ENCODE measurements at regions not wholly inside any gene's neighbourhood (a gene's known extent, or its start where the extent isn't known, plus 50 kb on each side); places are given as distances from the start of the nearest gene placed in this dataset.

DNA sequence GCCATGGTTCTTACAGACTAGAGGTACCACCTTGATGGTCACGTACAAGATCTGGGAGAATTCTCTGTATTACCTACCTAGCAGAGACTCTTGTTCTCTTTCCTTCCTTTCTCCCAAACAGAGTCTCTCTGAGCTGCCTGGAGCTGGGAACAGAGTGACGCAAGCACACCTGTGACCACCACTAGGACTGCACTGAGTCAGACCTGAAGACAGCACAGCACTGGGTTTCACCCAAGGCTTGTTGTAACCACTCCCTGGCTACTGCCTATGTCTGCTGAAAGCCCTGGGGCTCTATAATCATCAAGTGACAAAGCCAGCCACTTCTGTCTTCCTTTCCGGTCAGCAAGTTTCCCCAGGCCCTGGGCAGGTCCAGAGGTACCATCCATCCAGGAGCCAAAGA, 293.3 kb upstream of the CNTN4 start:
- TF ChIP-seq EZH2 (IDR thresholded peaks at IDR 0.05; ENCODE audit: low read length, missing control alignments): no peak
- TF ChIP-seq, protein P1, sequence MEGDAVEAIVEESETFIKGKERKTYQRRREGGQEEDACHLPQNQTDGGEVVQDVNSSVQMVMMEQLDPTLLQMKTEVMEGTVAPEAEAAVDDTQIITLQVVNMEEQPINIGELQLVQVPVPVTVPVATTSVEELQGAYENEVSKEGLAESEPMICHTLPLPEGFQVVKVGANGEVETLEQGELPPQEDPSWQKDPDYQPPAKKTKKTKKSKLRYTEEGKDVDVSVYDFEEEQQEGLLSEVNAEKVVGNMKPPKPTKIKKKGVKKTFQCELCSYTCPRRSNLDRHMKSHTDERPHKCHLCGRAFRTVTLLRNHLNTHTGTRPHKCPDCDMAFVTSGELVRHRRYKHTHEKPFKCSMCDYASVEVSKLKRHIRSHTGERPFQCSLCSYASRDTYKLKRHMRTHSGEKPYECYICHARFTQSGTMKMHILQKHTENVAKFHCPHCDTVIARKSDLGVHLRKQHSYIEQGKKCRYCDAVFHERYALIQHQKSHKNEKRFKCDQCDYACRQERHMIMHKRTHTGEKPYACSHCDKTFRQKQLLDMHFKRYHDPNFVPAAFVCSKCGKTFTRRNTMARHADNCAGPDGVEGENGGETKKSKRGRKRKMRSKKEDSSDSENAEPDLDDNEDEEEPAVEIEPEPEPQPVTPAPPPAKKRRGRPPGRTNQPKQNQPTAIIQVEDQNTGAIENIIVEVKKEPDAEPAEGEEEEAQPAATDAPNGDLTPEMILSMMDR (conservative IDR thresholded peaks at IDR 0.05 in 1 of 2, IDR thresholded peaks at IDR 0.05 in 1 of 2; ENCODE audit: low read depth in 1 of 2, low read length in 2 of 2): no peak
- H3K9ac ChIP-seq (ENCODE audit: insufficient read depth, low read length): no peak overlapping the region
- no peaks in the 10 kb centered on the region for H3K79me2 ChIP-seq (ENCODE audit: control insufficient read depth, insufficient read depth, low read length)
- no peak overlapping the region for H2AFZ ChIP-seq (ENCODE audit: low read length)
- no peak overlapping the region for H3K27ac ChIP-seq (ENCODE audit: insufficient read depth, low read length)
- H4K20me1 ChIP-seq (ENCODE audit: control insufficient read depth, extremely low read depth, insufficient read depth, low read length): no peaks in the 10 kb centered on the region
- no peak overlapping the region for H3K4me2 ChIP-seq (ENCODE audit: extremely low read depth, insufficient read depth, low read length)
- DNase-seq (ENCODE audit: low read depth in 2 of 2): no peak
- no peak overlapping the region for H3K4me3 ChIP-seq (replicated peaks in 1 of 4; ENCODE audit: control extremely low read depth in 1 of 4, insufficient read depth in 1 of 4, low read depth in 3 of 4, low read length in 4 of 4)
- H3K4me1 ChIP-seq (ENCODE audit: control insufficient read depth, extremely low read depth, insufficient read depth, low read length): no peaks in the 10 kb centered on the region
- no peaks in the 10 kb centered on the region for H3K9me3 ChIP-seq (ENCODE audit: control insufficient read depth, insufficient read depth, low read depth, low read length)
- no peaks in the 10 kb centered on the region for H3K27me3 ChIP-seq (ENCODE audit: control insufficient read depth, insufficient read depth, low read length)
- no peaks in the 10 kb centered on the region for H3K36me3 ChIP-seq (ENCODE audit: control insufficient read depth, insufficient read depth, low read length)

DNA sequence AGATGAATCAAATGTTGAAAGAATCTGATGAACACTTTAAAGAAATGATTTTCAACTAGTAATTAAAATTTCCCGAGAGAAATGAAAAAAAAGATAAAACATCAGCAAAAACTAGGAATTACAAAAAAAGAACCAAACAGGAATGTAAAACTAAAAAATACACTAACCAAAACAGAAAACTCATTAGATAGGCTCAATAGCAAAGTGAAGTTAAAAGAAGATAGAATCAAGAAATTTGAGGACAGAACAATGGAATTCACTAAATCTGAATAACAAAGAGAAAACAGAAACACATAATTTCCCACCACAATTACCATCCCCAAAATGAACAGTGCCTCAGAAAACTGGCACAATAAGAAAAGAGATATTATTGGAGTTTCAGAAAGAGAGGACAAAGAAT, 290.1 kb upstream of the CNTN4 start:
- no peak for TF ChIP-seq EZH2 (IDR thresholded peaks at IDR 0.05; ENCODE audit: low read length, missing control alignments)
- TF ChIP-seq, protein P1 (conservative IDR thresholded peaks at IDR 0.05 in 1 of 2, IDR thresholded peaks at IDR 0.05 in 1 of 2; ENCODE audit: low read depth in 1 of 2, low read length in 2 of 2): no peak
- H3K4me2 ChIP-seq (ENCODE audit: extremely low read depth, insufficient read depth, low read length): no peak overlapping the region

DNA sequence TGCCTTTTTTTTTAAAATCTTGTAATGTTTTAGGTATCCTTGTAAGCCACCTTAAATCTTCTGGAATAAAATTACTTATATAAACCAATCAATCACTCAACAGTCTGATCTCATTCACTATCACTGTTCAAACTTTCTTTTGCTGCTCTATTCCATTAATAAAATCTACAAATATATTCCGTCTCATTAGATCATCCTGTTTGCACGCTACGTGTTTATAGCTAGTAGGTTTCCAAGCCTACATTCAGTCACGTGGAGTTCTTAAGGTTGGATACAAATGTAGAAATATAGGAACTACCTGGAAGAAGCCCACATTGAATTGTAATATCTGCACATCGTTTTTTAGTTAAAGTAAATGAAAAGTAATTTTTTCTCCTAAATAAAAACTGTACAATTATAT, 274.8 kb upstream of the CNTN4 start:
- no peak overlapping the region for H2AFZ ChIP-seq (ENCODE audit: low read length)
- no peak overlapping the region for H3K9ac ChIP-seq (ENCODE audit: insufficient read depth, low read length)
- TF ChIP-seq, protein P1 (conservative IDR thresholded peaks at IDR 0.05 in 1 of 2, IDR thresholded peaks at IDR 0.05 in 1 of 2; ENCODE audit: low read depth in 1 of 2, low read length in 2 of 2): no peak
- TF ChIP-seq EZH2 (IDR thresholded peaks at IDR 0.05; ENCODE audit: low read length, missing control alignments): no peak
- no peak overlapping the region for H3K4me2 ChIP-seq (ENCODE audit: extremely low read depth, insufficient read depth, low read length)
- H3K9me3 ChIP-seq (ENCODE audit: control insufficient read depth, insufficient read depth, low read depth, low read length): no peaks in the 10 kb centered on the region
- H3K27me3 ChIP-seq (ENCODE audit: control insufficient read depth, insufficient read depth, low read length): no peaks in the 10 kb centered on the region
- no peaks in the 10 kb centered on the region for H3K36me3 ChIP-seq (ENCODE audit: control insufficient read depth, insufficient read depth, low read length)
- DNase-seq (ENCODE audit: low read depth in 2 of 2): no peak
- H3K27ac ChIP-seq (ENCODE audit: insufficient read depth, low read length): no peak overlapping the region
- no peaks in the 10 kb centered on the region for H4K20me1 ChIP-seq (ENCODE audit: control insufficient read depth, extremely low read depth, insufficient read depth, low read length)
- no peaks in the 10 kb centered on the region for H3K79me2 ChIP-seq (ENCODE audit: control insufficient read depth, insufficient read depth, low read length)
- no peaks in the 10 kb centered on the region for H3K4me1 ChIP-seq (ENCODE audit: control insufficient read depth, extremely low read depth, insufficient read depth, low read length)
- no peak overlapping the region for H3K4me3 ChIP-seq (replicated peaks in 1 of 4; ENCODE audit: control extremely low read depth in 1 of 4, insufficient read depth in 1 of 4, low read depth in 3 of 4, low read length in 4 of 4)

More for the DNA sequence above, 290.1 kb upstream of the CNTN4 start:
- Histone ChIP-seq H3K9ac (ENCODE audit: insufficient read depth, low read length) (no peak overlapping the region), H3K36me3 (ENCODE audit: control insufficient read depth, insufficient read depth, low read length) (no peaks in the 10 kb centered on the region), H3K27ac (ENCODE audit: insufficient read depth, low read length) (no peak overlapping the region), H3K79me2 (ENCODE audit: control insufficient read depth, insufficient read depth, low read length) (no peaks in the 10 kb centered on the region), H4K20me1 (ENCODE audit: control insufficient read depth, extremely low read depth, insufficient read depth, low read length) (no peaks in the 10 kb centered on the region), H3K9me3 (ENCODE audit: control insufficient read depth, insufficient read depth, low read depth, low read length) (no peaks in the 10 kb centered on the region), H3K27me3 (ENCODE audit: control insufficient read depth, insufficient read depth, low read length) (no peaks in the 10 kb centered on the region), H2AFZ (ENCODE audit: low read length) (no peak overlapping the region), H3K4me1 (ENCODE audit: control insufficient read depth, extremely low read depth, insufficient read depth, low read length) (no peaks in the 10 kb centered on the region), H3K4me3 (replicated peaks in 1 of 4; ENCODE audit: control extremely low read depth in 1 of 4, insufficient read depth in 1 of 4, low read depth in 3 of 4, low read length in 4 of 4) (no peak overlapping the region)
- DNase-seq (ENCODE audit: low read depth in 2 of 2): no peak

Measured in fibroblast of lung (primary cell).